ENCODE measurements at regions not wholly inside any gene's neighbourhood (a gene's known extent, or its start where the extent isn't known, plus 50 kb on each side); places are given as distances from the start of the nearest gene placed in this dataset.

GRCh38 chr1:238281418-238281817 lies 390.7 kb upstream of the ZP4 start:
- Histone ChIP-seq H3K4me3 (ENCODE audit: insufficient read depth, low read depth, low read length) (no peak overlapping the region), H3K27ac (ENCODE audit: low read depth, low read length) (no peak overlapping the region), H3K79me2 (ENCODE audit: insufficient read depth, low read length) (no peaks in the 10 kb centered on the region), H3K36me3 (ENCODE audit: insufficient read depth, low read length) (no peaks in the 10 kb centered on the region), H3K9me3 (ENCODE audit: insufficient read depth, low read depth, low read length) (no peaks in the 10 kb centered on the region), H3K9ac (ENCODE audit: low read length) (no peak overlapping the region), H2AFZ (ENCODE audit: low read depth, low read length) (no peak overlapping the region), H3K4me2 (ENCODE audit: low read length) (no peak overlapping the region), H3K4me1 (ENCODE audit: insufficient read depth, low read length) (no peaks in the 10 kb centered on the region), H4K20me1 (ENCODE audit: insufficient read depth, low read length) (no peaks in the 10 kb centered on the region), H3K27me3 (ENCODE audit: insufficient read depth, low read length) (no peaks in the 10 kb centered on the region)
- Mint-ChIP-seq H3K9me3 (ENCODE audit: unreplicated experiment) (peaks cover 6% of the 10 kb centered on the region), H3K27me3 (ENCODE audit: low read depth, unreplicated experiment) (no peaks in the 10 kb centered on the region), H3K36me3 (ENCODE audit: low read depth, unreplicated experiment) (peaks cover 2% of the 10 kb centered on the region), H3K27ac (ENCODE audit: unreplicated experiment) (peak overlapping the region; percentile 22), H3K4me1 (ENCODE audit: low read depth, unreplicated experiment) (peaks cover 18% of the 10 kb centered on the region), H3K4me3 (ENCODE audit: unreplicated experiment) (no peak overlapping the region)
- DNase-seq (ENCODE audit: low read depth) (peak; percentile 49), FAIRE-seq (no peak)
- TF ChIP-seq, protein P1, sequence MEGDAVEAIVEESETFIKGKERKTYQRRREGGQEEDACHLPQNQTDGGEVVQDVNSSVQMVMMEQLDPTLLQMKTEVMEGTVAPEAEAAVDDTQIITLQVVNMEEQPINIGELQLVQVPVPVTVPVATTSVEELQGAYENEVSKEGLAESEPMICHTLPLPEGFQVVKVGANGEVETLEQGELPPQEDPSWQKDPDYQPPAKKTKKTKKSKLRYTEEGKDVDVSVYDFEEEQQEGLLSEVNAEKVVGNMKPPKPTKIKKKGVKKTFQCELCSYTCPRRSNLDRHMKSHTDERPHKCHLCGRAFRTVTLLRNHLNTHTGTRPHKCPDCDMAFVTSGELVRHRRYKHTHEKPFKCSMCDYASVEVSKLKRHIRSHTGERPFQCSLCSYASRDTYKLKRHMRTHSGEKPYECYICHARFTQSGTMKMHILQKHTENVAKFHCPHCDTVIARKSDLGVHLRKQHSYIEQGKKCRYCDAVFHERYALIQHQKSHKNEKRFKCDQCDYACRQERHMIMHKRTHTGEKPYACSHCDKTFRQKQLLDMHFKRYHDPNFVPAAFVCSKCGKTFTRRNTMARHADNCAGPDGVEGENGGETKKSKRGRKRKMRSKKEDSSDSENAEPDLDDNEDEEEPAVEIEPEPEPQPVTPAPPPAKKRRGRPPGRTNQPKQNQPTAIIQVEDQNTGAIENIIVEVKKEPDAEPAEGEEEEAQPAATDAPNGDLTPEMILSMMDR (IDR thresholded peaks at IDR 0.05; ENCODE audit: insufficient read depth, low read depth, low read length): no peak
- TF ChIP-seq EZH2 (IDR thresholded peaks at IDR 0.05; ENCODE audit: insufficient read depth, low read length): no peak

- Histone ChIP-seq H3K27ac (ENCODE audit: low read depth, low read length) (no peak overlapping the region), H2AFZ (ENCODE audit: low read depth, low read length) (no peak overlapping the region), H3K9ac (ENCODE audit: low read length) (no peak overlapping the region), H3K4me1 (ENCODE audit: insufficient read depth, low read length) (no peaks in the 10 kb centered on the region), H3K27me3 (ENCODE audit: insufficient read depth, low read length) (no peaks in the 10 kb centered on the region), H3K79me2 (ENCODE audit: insufficient read depth, low read length) (no peaks in the 10 kb centered on the region), H3K4me2 (ENCODE audit: low read length) (no peak overlapping the region), H3K9me3 (ENCODE audit: insufficient read depth, low read depth, low read length) (peaks cover 4% of the 10 kb centered on the region), H4K20me1 (ENCODE audit: insufficient read depth, low read length) (no peaks in the 10 kb centered on the region), H3K4me3 (ENCODE audit: insufficient read depth, low read depth, low read length) (no peak overlapping the region), H3K36me3 (ENCODE audit: insufficient read depth, low read length) (no peaks in the 10 kb centered on the region)
- Mint-ChIP-seq H3K9me3 (ENCODE audit: unreplicated experiment) (peaks cover 20% of the 10 kb centered on the region), H3K4me1 (ENCODE audit: low read depth, unreplicated experiment) (peaks cover 18% of the 10 kb centered on the region), H3K27ac (ENCODE audit: unreplicated experiment) (no peak overlapping the region), H3K4me3 (ENCODE audit: unreplicated experiment) (no peak overlapping the region), H3K36me3 (ENCODE audit: low read depth, unreplicated experiment) (peaks cover 2% of the 10 kb centered on the region), H3K27me3 (ENCODE audit: low read depth, unreplicated experiment) (no peaks in the 10 kb centered on the region)
- FAIRE-seq (no peak), DNase-seq (ENCODE audit: low read depth) (no peak)
- TF ChIP-seq, protein P1 (IDR thresholded peaks at IDR 0.05; ENCODE audit: insufficient read depth, low read depth, low read length): no peak
- TF ChIP-seq EZH2 (IDR thresholded peaks at IDR 0.05; ENCODE audit: insufficient read depth, low read length): no peak
These were observed 389.1 kb upstream of the ZP4 start for GRCh38 chr1:238279694-238280380.

- H3K4me3 ChIP-seq (ENCODE audit: insufficient read depth, low read depth, low read length): no peak overlapping the region
- H3K4me1 ChIP-seq (ENCODE audit: insufficient read depth, low read length): no peaks in the 10 kb centered on the region
These were observed 381.4 kb upstream of the ZP4 start for GRCh38 chr1:238272145-238272544.

More at GRCh38 chr1:238272145-238272544, 381.4 kb upstream of the ZP4 start:
- Mint-ChIP-seq H3K4me3 (ENCODE audit: unreplicated experiment) (no peak overlapping the region), H3K36me3 (ENCODE audit: low read depth, unreplicated experiment) (no peaks in the 10 kb centered on the region), H3K27me3 (ENCODE audit: low read depth, unreplicated experiment) (no peaks in the 10 kb centered on the region), H3K9me3 (ENCODE audit: unreplicated experiment) (peaks cover 18% of the 10 kb centered on the region), H3K27ac (ENCODE audit: unreplicated experiment) (no peak overlapping the region), H3K4me1 (ENCODE audit: low read depth, unreplicated experiment) (no peaks in the 10 kb centered on the region)
- Histone ChIP-seq H3K27me3 (ENCODE audit: insufficient read depth, low read length) (no peaks in the 10 kb centered on the region), H3K79me2 (ENCODE audit: insufficient read depth, low read length) (no peaks in the 10 kb centered on the region), H4K20me1 (ENCODE audit: insufficient read depth, low read length) (no peaks in the 10 kb centered on the region), H2AFZ (ENCODE audit: low read depth, low read length) (no peak overlapping the region), H3K9ac (ENCODE audit: low read length) (no peak overlapping the region), H3K27ac (ENCODE audit: low read depth, low read length) (no peak overlapping the region), H3K9me3 (ENCODE audit: insufficient read depth, low read depth, low read length) (peaks cover 4% of the 10 kb centered on the region), H3K36me3 (ENCODE audit: insufficient read depth, low read length) (no peaks in the 10 kb centered on the region), H3K4me2 (ENCODE audit: low read length) (no peak overlapping the region)
- TF ChIP-seq, protein P1 (IDR thresholded peaks at IDR 0.05; ENCODE audit: insufficient read depth, low read depth, low read length): no peak
- TF ChIP-seq EZH2 (IDR thresholded peaks at IDR 0.05; ENCODE audit: insufficient read depth, low read length): no peak
- DNase-seq (ENCODE audit: low read depth) (no peak), FAIRE-seq (no peak)

All from astrocyte (in vitro differentiated cells and primary cell).